HEK293 (cell line): ENCODE measurements at regions not wholly inside any gene's neighbourhood (a gene's known extent, or its start where the extent isn't known, plus 50 kb on each side); places are given as distances from the start of the nearest gene placed in this dataset.

Source experiments
- CTCF ChIA-PET: fragments of 350-600 bp; formaldehyde crosslinking; extraction: SDS; loops from one replicate; lab custom pipeline; 2021; ENCODE audit warnings: antibody characterized with exemption; lab: Yijun Ruan, JAX
- POLR2A ChIA-PET: fragments of 300-600 bp; formaldehyde crosslinking; extraction: SDS; loops from one replicate; lab custom pipeline; 2020; ENCODE audit warnings: antibody characterized with exemption, inconsistent platforms; lab: Yijun Ruan, JAX
- H3K27ac ChIP-seq: fragments of 200-500 bp; sonication (Bioruptor generic); 2 replicates; pipeline ENCODE4 v1.5.1; 2014; ENCODE audit warnings: low read depth, low read length, control low read depth, inconsistent platforms; ENCODE audit errors: extremely low read depth
- H3K36me3 ChIP-seq, 2 experiments: fragments of 200-500 bp in 1 of 2; sonication (Bioruptor generic) in 1 of 2; 1 replicate in 1 of 2; 2 replicates in 1 of 2; pipeline ENCODE4 v1.5.1; 2014 to 2017; ENCODE audit warnings: inconsistent platforms in 2 of 2, low read length in 2 of 2; ENCODE audit not compliant: control insufficient read depth in 2 of 2, insufficient read depth in 1 of 2
- H3K4me1 ChIP-seq: fragments of 200-500 bp; sonication (Bioruptor generic); 2 replicates; pipeline ENCODE4 v1.5.1; 2014; ENCODE audit warnings: mild to moderate bottlenecking, low read length, inconsistent platforms; ENCODE audit not compliant: control insufficient read depth, insufficient read depth
- H3K4me3 ChIP-seq: 2 replicates; pipeline ENCODE4 v1.5.1; 2011; ENCODE audit warnings: low read depth, mild to moderate bottlenecking, control low read depth, low read length, moderate library complexity
- H3K9me3 ChIP-seq: fragments of 200-500 bp; sonication (Bioruptor generic); 2 replicates; pipeline ENCODE4 v1.5.1; 2014; ENCODE audit warnings: low read depth, low read length, inconsistent platforms; ENCODE audit not compliant: control insufficient read depth, insufficient read depth
- ATF2 ChIP-seq: fragments of 450-650 bp; formaldehyde crosslinking; IDR thresholded peaks from 2 replicates; pipeline ENCODE4 v1.5.1; 2016; ENCODE audit warnings: missing biosample characterization, missing genetic modification characterization, low read depth
- BCL11A ChIP-seq: fragments of 450-650 bp; formaldehyde crosslinking; IDR thresholded peaks from 2 replicates; pipeline ENCODE4 v1.5.1; 2016; ENCODE audit warnings: low read depth, missing biosample characterization, missing genetic modification characterization
- FEZF1 ChIP-seq: fragments of 450-650 bp; formaldehyde crosslinking; IDR thresholded peaks from 2 replicates; pipeline ENCODE4 v1.5.1; 2016; ENCODE audit warnings: missing biosample characterization, missing genetic modification characterization
- MZF1 ChIP-seq: fragments of 450-650 bp; formaldehyde crosslinking; IDR thresholded peaks from 2 replicates; pipeline ENCODE4 v1.5.1; 2017; ENCODE audit warnings: missing biosample characterization, missing genetic modification characterization, borderline replicate concordance
- SP3 ChIP-seq: fragments of 450-650 bp; formaldehyde crosslinking; IDR thresholded peaks from 2 replicates; pipeline ENCODE4 v1.5.1; 2016; ENCODE audit warnings: missing biosample characterization, missing genetic modification characterization
- ZBTB10 ChIP-seq: fragments of 450-650 bp; formaldehyde crosslinking; IDR thresholded peaks from 2 replicates; pipeline ENCODE4 v1.5.1; 2016; ENCODE audit warnings: missing biosample characterization, missing genetic modification characterization
- ZBTB11 ChIP-seq: fragments of 450-650 bp; formaldehyde crosslinking; conservative IDR thresholded peaks from 2 replicates; pipeline ENCODE4 v1.5.1; 2016; ENCODE audit warnings: low read depth, missing biosample characterization, missing genetic modification characterization
- ZBTB8A ChIP-seq: fragments of 450-650 bp; formaldehyde crosslinking; IDR thresholded peaks from 2 replicates; pipeline ENCODE4 v1.5.1; 2016; ENCODE audit warnings: missing biosample characterization, missing genetic modification characterization
- ZNF140 ChIP-seq: fragments of 450-650 bp; formaldehyde crosslinking; IDR thresholded peaks from 2 replicates; pipeline ENCODE4 v1.5.1; 2016; ENCODE audit warnings: missing biosample characterization, missing genetic modification characterization
- ZNF157 ChIP-seq: fragments of 450-650 bp; formaldehyde crosslinking; IDR thresholded peaks from 2 replicates; pipeline ENCODE4 v1.5.1; 2016; ENCODE audit warnings: missing biosample characterization, missing genetic modification characterization
- ZNF18 ChIP-seq: fragments of 450-650 bp; formaldehyde crosslinking; IDR thresholded peaks from 2 replicates; pipeline ENCODE4 v1.5.1; 2016; ENCODE audit warnings: missing biosample characterization, missing genetic modification characterization
- ZNF302 ChIP-seq: fragments of 450-650 bp; formaldehyde crosslinking; IDR thresholded peaks from 2 replicates; pipeline ENCODE4 v1.5.1; 2016; ENCODE audit warnings: missing biosample characterization, missing genetic modification characterization, low read depth
- ZNF366 ChIP-seq: fragments of 450-650 bp; formaldehyde crosslinking; conservative IDR thresholded peaks from 2 replicates; pipeline ENCODE4 v1.5.1; 2016; ENCODE audit warnings: missing biosample characterization, missing genetic modification characterization
- ZNF449 ChIP-seq: fragments of 450-650 bp; formaldehyde crosslinking; IDR thresholded peaks from 2 replicates; pipeline ENCODE4 v1.5.1; 2017; ENCODE audit warnings: missing biosample characterization, mild to moderate bottlenecking, missing genetic modification characterization, moderate library complexity
- ZNF521 ChIP-seq: fragments of 450-650 bp; formaldehyde crosslinking; IDR thresholded peaks from 2 replicates; pipeline ENCODE4 v1.5.1; 2017; ENCODE audit warnings: missing biosample characterization, mild to moderate bottlenecking, missing genetic modification characterization
- ZNF580 ChIP-seq: fragments of 450-650 bp; formaldehyde crosslinking; IDR thresholded peaks from 2 replicates; pipeline ENCODE4 v1.5.1; 2016; ENCODE audit warnings: missing biosample characterization, missing genetic modification characterization
- ZNF660 ChIP-seq: fragments of 450-650 bp; IDR thresholded peaks from 2 replicates; pipeline ENCODE4 v1.5.1; 2018; ENCODE audit warnings: missing biosample characterization, mild to moderate bottlenecking, missing genetic modification characterization
- ZNF701 ChIP-seq: fragments of 450-650 bp; formaldehyde crosslinking; IDR thresholded peaks from 2 replicates; pipeline ENCODE4 v1.5.1; 2016; ENCODE audit warnings: missing biosample characterization, missing genetic modification characterization
- ZNF837 ChIP-seq: fragments of 450-650 bp; formaldehyde crosslinking; IDR thresholded peaks from 2 replicates; pipeline ENCODE4 v1.5.1; 2016; ENCODE audit warnings: missing biosample characterization, missing genetic modification characterization
- ZSCAN30 ChIP-seq: fragments of 450-650 bp; IDR thresholded peaks from 2 replicates; pipeline ENCODE4 v1.5.1; 2018; ENCODE audit warnings: missing biosample characterization, mild to moderate bottlenecking, missing genetic modification characterization, moderate library complexity

GRCh38 chr4:176919631-176920030, 126.9 kb upstream of the VEGFC start:
- H3K4me3 ChIP-seq = no peak overlapping the region
- no peak for TF ChIP-seq MZF1 (tag by site-specific recombination)
- TF ChIP-seq ZBTB11 (tag by site-specific recombination) = no peak
- no peak for TF ChIP-seq FEZF1 (tag by site-specific recombination)
- TF ChIP-seq BCL11A (tag by site-specific recombination) = no peak
- no peak for TF ChIP-seq ZNF837
- no peak for TF ChIP-seq ZNF660 (tag by site-specific recombination)
- TF ChIP-seq ZNF701 (tag by site-specific recombination) = no peak
- TF ChIP-seq ZNF449 (tag by site-specific recombination) = no peak
- no peak for TF ChIP-seq ZSCAN30
- no peak for TF ChIP-seq ZNF302 (tag by site-specific recombination)
- TF ChIP-seq ZNF521 (tag by site-specific recombination) = no peak
- TF ChIP-seq ATF2 (tag by site-specific recombination) = no peak
- TF ChIP-seq, all 188 proteins: peak for 0
- Histone ChIP-seq H3K27ac (no peak overlapping the region), H3K9me3 (no peaks in the 10 kb centered on the region), H3K4me1 (no peaks in the 10 kb centered on the region), H3K36me3 (no peaks in the 10 kb centered on the region)
- CTCF ChIA-PET = interaction anchor here (0.7 kb wide), 1 partner anchor 392 kb away, joined by 4 read pairs; no protein-coding TSS in a partner anchor
- POLR2A ChIA-PET = no interaction called here

GRCh38 chr4:176920694-176921093, 128.0 kb upstream of the VEGFC start:
- no peak overlapping the region for H3K4me3 ChIP-seq
- H3K27ac ChIP-seq = no peak overlapping the region
- ChIA-PET CTCF (no interaction called here), POLR2A (no interaction called here)
- no peaks in the 10 kb centered on the region for H3K36me3 ChIP-seq
- no peaks in the 10 kb centered on the region for H3K9me3 ChIP-seq
- no peaks in the 10 kb centered on the region for H3K4me1 ChIP-seq
- TF ChIP-seq ZBTB11 (tag by site-specific recombination) = no peak
- TF ChIP-seq ZNF18 = no peak
- TF ChIP-seq ZBTB8A (tag by site-specific recombination) = no peak
- TF ChIP-seq ZNF580 (tag by site-specific recombination) = no peak
- TF ChIP-seq ZBTB10 (tag by site-specific recombination) = no peak
- TF ChIP-seq SP3 (tag by site-specific recombination) = no peak
- no peak for TF ChIP-seq ZNF140 (tag by site-specific recombination)
- TF ChIP-seq ZNF366 (tag by site-specific recombination) = no peak
- TF ChIP-seq ZNF157 (tag by site-specific recombination) = no peak
